NCI-H524 treated with DMSO at 0.1 percent for 48 hours (cell line): ENCODE measurements at regions not wholly inside any gene's neighbourhood (a gene's known extent, or its start where the extent isn't known, plus 50 kb on each side); places are given as distances from the start of the nearest gene placed in this dataset.

Experiments
- DNase-seq: peaks from one replicate; lab custom pipeline; 2025; lab: John Stamatoyannopoulos, UW

DNA sequence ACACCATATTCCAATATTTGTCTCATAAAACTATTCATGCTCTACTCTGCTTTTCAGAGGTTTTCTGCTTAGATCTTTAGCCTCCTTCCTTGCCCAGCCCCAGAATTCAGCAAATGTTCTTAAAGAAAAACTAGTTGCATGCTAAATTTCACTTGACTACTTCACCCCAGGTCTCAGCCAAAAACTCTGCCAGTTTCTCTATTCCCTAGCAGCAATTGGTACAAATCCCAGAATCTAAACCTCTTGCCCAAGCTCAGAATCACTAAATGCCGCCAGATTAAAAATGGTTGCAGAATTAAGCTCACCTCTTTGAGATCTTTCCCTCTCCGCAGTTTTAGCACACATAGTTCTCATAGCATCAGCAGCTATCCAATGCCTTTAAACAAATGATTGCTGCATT is 331.2 kb upstream of the SMARCA2 start:
- DNase-seq, result no peak

DNA sequence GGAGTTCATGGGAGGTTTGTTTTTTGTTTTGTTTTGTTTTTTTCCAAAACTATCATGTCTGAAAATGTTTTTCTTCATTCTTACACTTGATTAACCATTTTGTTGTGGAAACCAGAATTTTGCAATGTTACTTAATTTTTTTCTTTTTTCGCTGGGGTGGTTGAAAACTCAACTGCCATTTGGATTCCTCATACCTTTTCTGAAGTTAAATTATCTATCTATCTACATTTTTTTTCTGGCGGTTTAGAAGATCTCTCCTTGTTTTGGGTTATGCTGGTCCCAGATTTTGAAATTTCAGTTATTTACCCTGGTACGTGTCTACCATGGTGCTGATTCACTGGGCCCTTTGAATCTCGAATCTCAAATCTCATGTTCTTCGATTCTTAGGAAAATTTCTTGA is 316.2 kb upstream of the SMARCA2 start:
- no peak for DNase-seq

DNA sequence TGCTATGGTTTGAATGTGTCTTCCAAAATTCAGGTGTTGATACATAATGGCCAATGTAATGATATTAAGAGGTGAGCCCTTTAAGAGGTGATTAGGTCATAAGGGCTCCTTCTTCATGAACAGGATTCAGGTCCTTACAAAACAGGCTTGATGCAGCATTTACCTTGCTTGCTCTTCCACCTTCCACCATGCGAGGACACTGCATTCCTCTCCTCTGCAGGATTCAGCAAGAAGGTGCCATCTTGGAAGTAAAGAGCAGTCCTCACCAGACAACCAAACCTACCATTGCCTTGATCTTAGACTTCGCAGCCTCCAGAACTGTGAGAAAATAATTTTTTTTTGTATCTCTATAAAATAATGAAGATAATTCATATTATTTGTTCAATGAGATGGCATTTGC is 314.0 kb upstream of the SMARCA2 start:
- no peak for DNase-seq

DNA sequence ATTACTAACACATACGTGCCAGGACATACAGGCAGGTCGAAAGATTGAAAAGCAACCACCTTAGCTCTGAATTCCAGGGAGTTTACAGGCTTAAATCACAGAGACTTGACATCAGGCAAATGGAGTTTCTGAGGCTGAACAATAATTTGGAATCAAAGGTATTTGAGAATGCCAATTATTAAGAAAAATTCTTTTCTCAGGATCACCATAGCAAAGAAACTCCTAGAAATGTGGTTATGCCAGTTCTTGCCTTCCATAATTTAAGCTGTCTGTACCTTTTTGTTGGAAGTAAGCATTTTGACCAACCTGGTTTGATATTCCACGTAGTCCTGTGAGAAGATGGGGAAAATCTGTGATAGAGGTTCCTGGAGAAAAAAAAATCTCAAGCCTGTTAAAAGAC is 312.4 kb upstream of the SMARCA2 start:
- no peak for DNase-seq

DNA sequence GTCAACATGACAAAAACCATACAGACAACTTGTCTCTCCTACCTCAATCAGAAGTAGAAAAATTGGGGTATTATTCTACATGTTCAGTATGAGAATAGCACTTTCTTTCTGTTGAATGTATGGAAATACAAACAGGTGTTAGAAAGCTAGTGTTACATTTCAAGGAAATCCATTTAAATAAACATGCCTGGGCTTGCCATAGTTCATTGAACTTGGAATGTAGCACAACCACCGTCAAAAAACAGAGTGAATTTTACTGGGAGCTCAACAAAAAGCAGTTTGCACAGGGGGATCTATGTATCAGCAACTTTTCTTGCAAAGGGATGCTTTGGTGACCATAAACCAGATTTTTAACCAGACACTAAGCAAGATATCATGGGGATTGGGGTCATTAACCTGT is 307.9 kb upstream of the SMARCA2 start:
- no peak for DNase-seq

DNA sequence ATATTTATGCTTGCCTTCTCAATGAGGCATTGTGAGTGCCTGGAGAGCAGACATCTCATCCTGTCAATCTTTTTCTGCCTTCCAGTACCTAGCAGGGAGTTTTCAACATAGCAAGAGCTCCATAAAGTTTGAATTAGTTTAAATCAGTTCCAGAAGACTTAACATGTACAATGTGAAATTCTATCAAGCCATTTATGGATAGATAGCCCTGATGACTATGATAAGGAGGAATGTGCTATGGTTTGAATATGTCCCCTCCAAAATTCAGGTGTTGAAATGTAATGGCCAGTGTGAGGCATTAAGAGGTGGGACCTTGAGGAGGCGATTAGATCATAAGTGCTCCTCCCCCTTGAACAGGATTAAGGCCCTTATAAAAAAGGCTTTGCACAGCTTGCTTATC is 306.9 kb upstream of the SMARCA2 start:
- DNase-seq, result peak; percentile 64

DNA sequence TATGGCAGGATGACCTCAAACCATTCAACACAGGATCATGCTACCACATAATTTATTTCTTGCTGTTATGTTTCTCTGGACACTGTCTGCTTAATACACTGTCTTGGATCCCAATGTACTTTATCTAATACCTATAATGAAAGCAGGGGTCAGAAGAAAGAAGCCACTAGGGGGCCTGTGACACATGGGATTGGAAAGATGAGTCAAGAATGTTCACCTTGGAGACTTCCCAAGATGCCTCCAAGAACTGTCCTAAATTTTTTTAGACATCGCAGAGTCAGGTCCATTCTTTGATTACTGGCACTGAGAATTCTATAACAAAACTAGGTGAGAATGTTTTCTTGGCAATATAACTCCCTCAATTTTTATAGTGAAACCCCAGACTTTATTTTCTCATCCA is 305.8 kb upstream of the SMARCA2 start:
- no peak for DNase-seq

DNA sequence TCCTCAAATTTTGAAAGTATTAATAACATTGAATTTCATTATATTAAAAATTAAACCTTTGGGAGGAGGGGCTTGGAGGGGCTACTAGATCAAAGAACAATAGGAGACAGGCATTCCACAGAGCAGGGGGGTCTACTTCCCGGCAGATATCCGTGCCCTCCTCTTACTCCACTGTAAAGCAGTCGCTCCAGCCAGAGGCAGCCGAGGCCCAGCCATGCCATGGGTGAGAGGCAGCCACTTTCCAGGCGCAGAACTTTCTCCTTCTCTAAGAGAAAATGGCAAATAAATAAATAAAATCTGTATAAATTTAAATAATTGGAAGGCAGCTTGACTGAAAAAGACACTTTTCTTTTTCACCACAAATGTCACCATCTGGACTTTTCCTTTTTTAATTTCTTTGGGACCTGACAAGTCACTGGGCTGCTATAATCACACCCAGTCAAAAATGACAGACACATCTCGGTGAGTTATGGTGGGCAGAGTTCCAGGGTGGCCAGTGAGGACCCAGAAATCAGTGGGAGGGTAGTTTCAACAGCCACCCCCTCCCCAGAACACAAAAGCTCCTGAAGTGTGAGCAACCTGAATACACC is 302.2 kb upstream of the SMARCA2 start:
- no peak for DNase-seq

DNA sequence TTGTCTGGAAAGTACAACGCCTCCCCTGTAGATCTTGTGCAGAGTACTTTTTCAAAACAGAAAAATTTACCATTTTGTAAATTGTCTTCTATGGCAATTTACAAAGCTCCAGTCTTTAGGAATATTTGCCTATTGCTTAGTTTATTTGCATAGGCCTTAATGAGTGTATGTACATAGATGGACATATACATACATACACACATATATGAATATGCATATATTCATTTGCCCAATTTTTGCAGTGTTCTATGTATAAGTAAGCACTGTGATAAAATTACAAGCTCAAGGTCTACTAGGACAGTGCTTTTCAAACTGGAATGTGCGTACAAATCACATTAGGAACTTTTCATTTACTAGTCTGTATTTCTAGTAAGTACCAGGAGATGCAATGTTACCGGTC is 301.3 kb upstream of the SMARCA2 start:
- no peak for DNase-seq

DNA sequence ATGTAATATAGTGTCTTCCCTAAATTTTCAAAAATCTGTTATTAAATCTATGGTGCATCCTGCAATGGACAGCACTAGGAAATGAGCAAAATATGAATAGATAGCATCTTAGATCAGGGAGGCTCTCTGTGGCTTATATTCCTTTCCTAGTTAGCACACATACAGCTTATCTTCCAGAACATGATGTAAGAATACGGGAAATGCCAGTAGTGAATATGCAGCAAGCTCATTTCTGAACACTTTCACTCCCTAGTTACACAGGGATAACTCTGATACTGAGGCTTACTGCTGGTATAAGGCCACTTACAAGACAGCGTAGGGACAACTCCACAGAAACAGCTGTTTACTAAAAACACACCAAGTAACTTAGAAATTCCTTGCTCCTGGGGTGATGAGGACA is 297.3 kb upstream of the SMARCA2 start:
- no peak for DNase-seq

DNA sequence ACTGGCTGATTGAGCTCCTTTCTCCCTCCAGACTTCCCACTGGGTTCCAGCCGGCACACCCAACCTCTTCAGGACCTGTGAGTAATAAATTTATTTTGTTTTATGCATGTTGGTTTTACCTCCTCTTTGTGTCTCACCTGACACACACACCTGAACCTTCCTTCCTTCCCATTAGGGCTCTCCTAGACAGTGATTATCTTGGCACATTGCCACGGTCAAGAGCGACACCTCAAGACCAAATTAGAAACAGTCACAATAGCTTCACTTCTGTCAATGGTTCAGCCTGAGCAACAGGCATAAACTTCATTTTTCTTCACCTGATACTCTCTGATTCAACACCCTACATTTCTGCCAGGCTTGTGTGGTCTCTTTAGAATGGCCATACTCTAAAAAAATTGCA is 296.3 kb upstream of the SMARCA2 start:
- no peak for DNase-seq

DNA sequence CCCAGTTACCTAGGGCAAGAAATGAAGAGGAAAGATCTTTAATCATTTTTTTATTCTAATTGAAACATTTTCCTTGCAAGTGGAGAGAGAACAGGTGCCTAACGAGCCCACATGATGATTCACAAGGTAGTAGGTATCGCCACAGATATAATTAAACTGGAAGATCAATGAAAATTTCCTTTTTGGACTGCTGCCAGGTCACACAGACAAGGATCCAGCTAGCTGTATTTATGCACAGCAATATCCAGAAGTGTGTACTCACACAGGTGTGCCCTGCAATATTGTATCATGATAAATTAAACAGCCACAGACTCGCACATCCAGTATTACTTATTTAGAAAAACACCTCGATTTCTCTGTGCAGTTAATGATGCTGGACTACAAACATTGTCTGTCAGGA is 294.0 kb upstream of the SMARCA2 start:
- no peak for DNase-seq

DNA sequence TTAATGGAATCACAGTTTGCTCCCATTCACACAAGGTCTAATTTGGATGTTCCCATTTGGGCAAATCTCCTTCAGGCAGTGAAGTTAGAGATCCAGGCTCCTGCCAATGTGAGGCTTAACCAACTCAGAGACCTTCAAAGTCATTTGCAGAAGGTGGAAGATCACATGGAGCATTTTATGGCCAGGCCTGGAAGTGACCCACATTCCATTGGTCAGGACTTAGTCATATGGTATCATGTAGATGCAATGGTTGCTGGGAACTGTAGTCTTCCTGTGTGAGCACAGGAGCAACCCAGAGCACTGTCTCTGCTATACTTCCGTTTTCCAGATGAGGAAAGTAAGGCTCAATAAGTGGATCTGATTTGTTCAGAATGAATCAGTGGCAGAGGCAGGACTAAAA is 292.7 kb upstream of the SMARCA2 start:
- DNase-seq, result no peak

DNA sequence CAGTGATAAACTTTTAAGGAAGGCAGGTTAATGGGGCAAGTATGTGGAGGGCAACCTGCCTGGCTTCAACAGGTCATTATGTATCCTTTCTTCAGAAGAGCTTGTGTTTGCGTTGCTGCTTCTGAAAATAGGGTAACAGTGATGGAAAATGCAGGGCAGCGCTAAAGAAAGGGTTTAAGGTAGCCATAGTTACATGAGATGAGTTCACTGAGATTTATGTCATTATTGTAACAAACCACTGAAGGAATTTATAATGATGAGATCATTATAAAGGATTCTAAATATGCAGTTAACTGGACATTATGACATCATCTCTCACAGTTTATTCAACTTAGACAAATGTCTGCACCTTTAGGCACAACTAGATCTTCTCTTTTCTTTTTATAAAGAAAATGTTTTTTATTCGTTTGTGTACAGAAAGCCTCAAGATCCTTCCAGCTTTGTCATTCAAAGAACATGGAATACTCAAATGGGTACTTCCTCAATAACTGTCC is 291.6 kb upstream of the SMARCA2 start:
- no peak for DNase-seq

DNA sequence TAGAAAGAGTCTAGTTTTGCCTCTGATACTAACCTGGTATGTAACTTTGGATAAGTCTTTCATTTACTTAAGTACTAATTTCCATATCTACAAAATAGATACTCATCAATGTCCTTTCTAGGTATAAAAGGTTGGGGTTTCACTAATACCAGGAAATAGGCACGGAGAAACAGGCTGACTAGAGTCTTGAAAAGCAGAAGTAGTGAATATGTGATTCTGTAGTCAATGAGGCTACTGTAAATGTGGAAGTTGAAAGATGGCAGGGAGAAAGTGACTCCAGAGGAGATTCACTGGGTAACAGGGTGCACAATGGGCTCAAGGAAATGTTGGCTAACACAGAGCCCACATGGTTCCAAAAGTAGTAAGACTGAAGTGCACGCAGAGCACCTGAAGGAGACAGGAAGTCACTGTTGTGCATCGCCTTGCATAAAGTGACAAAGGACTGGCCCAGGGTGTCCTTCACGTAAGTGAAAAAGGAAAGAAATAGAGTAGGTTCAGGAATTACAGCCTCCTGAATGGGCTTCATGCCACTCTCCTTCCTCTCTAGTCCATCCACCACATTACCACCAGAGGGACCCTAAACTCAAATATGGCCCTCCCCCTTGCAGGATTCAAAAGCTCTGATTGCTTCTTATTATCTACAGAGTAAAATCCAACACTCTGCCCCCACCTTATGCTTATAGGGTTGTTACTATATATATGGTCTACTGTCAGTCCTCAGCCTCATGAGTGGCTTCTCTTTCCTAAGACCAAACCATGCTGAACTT is 288.0 kb upstream of the SMARCA2 start:
- DNase-seq, result no peak

DNA sequence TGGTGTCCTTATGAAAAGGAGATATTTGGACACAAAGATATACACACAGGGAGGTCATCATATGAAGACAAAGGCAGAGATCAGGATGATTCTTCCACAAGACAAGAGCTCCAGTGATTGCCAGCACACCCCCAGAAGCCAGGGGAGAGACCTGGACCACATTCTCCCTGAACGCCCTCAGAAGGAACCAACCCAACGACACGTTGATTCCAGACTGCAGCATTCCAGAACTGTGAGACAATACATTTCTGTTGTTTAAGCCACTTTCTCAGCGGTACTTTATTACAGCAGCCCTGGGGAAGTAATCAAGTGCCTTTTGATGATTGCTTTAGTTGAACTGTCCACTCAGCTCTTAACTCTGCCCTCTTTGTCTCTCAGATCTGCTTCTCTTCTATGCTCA is 285.5 kb upstream of the SMARCA2 start:
- DNase-seq, result no peak

DNA sequence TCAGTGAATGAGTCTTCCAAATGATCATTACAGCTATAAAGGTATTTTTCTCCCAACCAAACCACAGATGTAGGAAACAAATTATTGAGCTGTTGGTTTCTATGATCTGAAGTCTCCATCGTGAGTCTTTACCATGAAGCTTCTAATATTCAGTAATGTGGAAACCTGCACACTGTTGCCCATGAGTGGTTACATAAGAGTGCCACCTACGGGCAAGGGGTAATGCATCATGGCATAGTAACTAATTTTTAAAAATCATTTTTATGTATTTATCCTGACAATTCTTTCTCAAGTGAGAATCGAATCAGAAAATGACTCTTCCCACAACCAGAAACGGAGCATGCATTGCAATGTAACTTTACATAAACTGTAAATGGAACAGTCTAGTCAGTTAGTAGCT is 282.5 kb upstream of the SMARCA2 start:
- no peak for DNase-seq

DNA sequence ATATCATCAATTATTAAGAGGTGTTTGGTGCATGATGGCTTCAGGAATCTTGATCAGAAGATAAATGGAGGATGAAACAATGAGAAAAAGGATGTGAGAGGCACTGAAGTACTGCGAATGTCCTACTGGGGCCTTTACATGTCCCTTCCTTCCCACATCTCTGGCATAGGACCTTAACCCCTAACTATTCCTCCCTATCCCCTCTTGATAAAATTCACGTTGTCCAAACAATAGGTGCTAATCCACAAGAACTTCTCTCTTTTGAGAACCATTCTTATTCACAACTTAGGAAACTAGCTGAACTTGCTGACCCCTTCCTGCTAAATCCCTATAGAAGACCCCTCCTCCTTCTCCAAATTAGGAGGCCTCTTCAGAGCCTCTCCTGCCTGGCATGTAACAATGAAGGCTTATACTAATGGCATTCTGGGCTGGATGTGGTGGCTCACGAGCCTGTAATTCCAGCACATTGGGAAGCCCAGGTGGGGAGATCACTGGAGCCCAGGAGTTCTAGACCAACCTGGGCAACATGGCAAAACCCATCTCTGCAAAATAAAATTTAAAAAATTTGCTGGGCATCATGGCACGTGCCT is 276.5 kb upstream of the SMARCA2 start:
- no peak for DNase-seq

DNA sequence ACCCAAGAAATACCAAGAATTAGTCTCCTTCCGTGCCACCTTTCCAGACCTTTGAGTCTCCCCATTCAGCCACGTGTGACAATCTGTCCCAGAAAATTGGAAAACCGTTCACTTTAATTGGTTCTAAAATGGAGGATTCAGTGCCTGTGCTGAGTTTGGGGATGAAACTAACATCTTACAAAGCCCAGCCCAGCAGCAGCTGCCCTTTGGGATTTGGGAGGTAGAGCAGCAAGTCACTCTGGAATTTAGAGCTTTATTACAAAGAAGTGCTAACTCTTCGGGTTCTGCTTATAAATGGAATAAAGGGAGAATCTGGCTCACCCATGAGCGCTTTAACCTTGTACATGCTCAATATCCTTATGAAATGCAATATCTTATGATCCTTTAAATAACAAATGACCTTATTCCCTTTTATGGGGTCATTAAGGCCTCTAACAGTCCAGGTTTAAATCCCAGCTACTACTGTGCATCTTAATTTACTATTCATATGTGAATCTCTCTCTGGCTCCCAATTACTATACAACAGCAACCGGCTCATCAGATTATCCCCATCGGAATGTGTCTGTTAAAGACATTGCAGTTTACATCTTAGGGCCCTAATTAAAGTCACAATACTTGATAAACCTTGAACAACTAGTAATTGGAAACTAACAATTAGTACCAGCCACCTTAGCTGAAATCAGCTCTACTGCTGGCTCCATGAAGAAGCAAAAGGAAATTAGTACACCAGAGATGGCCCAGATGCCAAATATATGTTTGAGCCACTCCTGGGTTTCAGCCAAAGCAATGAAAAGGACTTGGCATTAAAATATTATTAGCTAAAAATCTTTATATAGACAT is 271.8 kb upstream of the SMARCA2 start:
- DNase-seq, result no peak

DNA sequence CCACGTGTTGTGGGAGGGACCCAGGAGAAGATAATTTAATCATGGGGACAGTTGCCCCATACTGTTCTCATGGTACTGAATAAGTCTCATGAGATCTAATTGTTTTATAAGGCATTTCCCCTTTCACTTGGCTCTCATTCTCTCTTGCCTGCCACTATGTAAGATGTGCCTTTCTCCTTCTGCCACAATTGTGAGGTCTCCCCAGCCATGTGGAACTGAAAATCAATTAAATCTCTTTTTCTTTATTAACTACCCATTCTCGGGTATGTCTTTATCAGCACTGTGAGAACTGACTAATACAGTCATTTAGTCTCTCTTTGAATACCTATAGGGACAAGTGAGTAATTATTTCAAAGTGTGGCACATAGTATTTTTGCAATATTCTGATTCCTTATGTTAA is 269.2 kb upstream of the SMARCA2 start:
- no peak for DNase-seq

DNA sequence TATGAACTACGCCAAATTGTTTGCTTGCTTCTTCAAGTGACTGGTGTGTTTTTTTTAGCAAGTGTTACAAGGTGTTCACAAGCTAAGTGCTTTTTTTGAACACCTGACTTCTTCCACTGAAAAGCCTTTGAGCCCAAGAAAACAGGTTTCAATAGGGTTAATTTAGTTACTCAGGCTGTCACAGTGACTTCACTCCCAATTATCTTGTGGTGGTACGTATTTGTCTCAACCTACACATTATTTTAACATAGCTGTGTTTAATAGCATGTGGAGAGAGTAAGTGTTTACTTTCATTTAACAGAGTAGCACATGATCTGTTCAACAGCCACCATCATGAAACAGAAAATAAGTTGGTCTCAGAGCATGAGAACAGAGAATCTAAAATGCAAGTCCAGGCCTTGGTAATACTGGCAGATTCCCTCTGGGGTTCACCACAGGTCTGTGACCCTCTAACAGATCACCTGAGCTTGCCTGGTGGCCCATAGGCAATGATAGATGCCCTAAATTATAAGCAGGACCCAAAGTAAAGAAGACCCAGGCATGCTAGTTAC is 267.7 kb upstream of the SMARCA2 start:
- DNase-seq, result no peak

DNA sequence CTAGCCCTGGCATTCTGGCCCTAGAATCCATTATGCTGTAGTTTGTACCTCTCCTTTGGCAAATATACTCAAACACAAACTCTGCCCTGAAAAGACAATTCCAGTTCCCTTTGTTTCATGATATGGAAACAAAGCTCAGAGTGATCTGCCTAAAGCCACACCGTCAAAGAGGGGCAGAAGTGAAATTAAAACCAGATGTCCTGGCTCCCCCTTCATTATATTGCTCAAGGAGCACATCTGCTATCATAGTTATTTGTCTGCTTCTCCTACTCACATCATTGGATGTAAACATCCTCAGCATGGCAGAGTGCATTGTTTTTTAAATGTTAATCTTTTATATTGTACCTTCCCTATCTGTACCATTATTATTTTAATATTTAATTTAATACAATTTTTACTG is 266.7 kb upstream of the SMARCA2 start:
- DNase-seq, result peak; percentile 24
